Smooth muscle cell (in vitro differentiated cells): ENCODE measurements at regions not wholly inside any gene's neighbourhood (a gene's known extent, or its start where the extent isn't known, plus 50 kb on each side); places are given as distances from the start of the nearest gene placed in this dataset.

Experiments used
- DNase-seq: peaks from one replicate; lab custom pipeline; 2025; ENCODE audit not compliant: unreplicated experiment; lab: John Stamatoyannopoulos, UW
- H2AFZ ChIP-seq: fragments of 200-600 bp; sonication (generic); 2 replicates; pipeline ENCODE4 v1.6.0; 2016; ENCODE audit warnings: antibody characterized with exemption, low read depth, mild to moderate bottlenecking
- H3F3A ChIP-seq: fragments of 200-600 bp; sonication (generic); 2 replicates; pipeline ENCODE4 v1.6.0; 2017; ENCODE audit warnings: antibody characterized with exemption, low read depth
- H3K27ac ChIP-seq: fragments of 200-600 bp; sonication (generic); 2 replicates; pipeline ENCODE4 v1.5.1; 2016; ENCODE audit warnings: low read depth, mild to moderate bottlenecking
- H3K27me3 ChIP-seq: fragments of 200-600 bp; sonication (generic); 2 replicates; pipeline ENCODE4 v1.6.1; 2016; ENCODE audit warnings: low read depth, mild to moderate bottlenecking
- H3K36me3 ChIP-seq: fragments of 200-600 bp; sonication (generic); 2 replicates; pipeline ENCODE4 v1.5.1; 2016; ENCODE audit warnings: low read depth
- H3K4me1 ChIP-seq: fragments of 200-600 bp; sonication (generic); 2 replicates; pipeline ENCODE4 v1.5.1; 2016; ENCODE audit warnings: low read depth
- H3K4me2 ChIP-seq: fragments of 200-600 bp; sonication (generic); 2 replicates; pipeline ENCODE4 v1.6.0; 2016; ENCODE audit warnings: mild to moderate bottlenecking
- H3K4me3 ChIP-seq: fragments of 200-600 bp; sonication (generic); 2 replicates; pipeline ENCODE4 v1.5.1; 2016; ENCODE audit warnings: mild to moderate bottlenecking
- H3K79me2 ChIP-seq: fragments of 200-600 bp; sonication (generic); 2 replicates; pipeline ENCODE4 v1.6.0; 2016; ENCODE audit warnings: low read depth, mild to moderate bottlenecking
- H3K9ac ChIP-seq: fragments of 200-600 bp; sonication (generic); 2 replicates; pipeline ENCODE4 v1.6.0; 2016; ENCODE audit warnings: low read depth
- H3K9me3 ChIP-seq: fragments of 200-600 bp; sonication (generic); replicated peaks from 2 replicates; pipeline ENCODE4 v1.5.1; 2016; ENCODE audit warnings: low read depth
- H4K20me1 ChIP-seq: fragments of 200-600 bp; sonication (generic); 2 replicates; pipeline ENCODE4 v1.6.0; 2016; ENCODE audit warnings: low read depth
- CTCF ChIP-seq: fragments of 200-600 bp; sonication (generic); IDR thresholded peaks from 2 replicates; pipeline ENCODE4 v1.5.1; 2017; ENCODE audit warnings: borderline replicate concordance, mild to moderate bottlenecking, antibody characterized with exemption; ENCODE audit not compliant: insufficient read depth, poor library complexity, severe bottlenecking
- WGBS: methylation state at CpG from one replicate; pipeline ENCODE4 v1.1.7; 2016; ENCODE audit warnings: low lambda C conversion rate; 5-methylcytosine and 5-hydroxymethylcytosine counted together

GRCh38 chr6:147787417-147787816, 278.9 kb downstream of the SAMD5 start:
- Histone ChIP-seq H3F3A (no peaks in the 10 kb centered on the region), H3K4me1 (no peaks in the 10 kb centered on the region), H3K4me2 (no peak overlapping the region), H3K27me3 (no peaks in the 10 kb centered on the region), H3K9me3 (no peaks in the 10 kb centered on the region), H3K4me3 (no peak overlapping the region), H4K20me1 (no peaks in the 10 kb centered on the region), H3K79me2 (no peaks in the 10 kb centered on the region), H3K9ac (no peak overlapping the region), H2AFZ (no peak overlapping the region), H3K27ac (no peak overlapping the region), H3K36me3 (no peaks in the 10 kb centered on the region)
- TF ChIP-seq CTCF = no peak
- WGBS = 85% methylated on average over 2 of the region's 2 CpGs
- DNase-seq = no peak

- no peak for DNase-seq
- no peaks in the 10 kb centered on the region for H4K20me1 ChIP-seq
- H3K4me2 ChIP-seq = no peak overlapping the region
- 92% methylated on average over 4 of the region's 4 CpGs for WGBS
- no peak for TF ChIP-seq CTCF
- H3K79me2 ChIP-seq = no peaks in the 10 kb centered on the region
- H3K9me3 ChIP-seq = no peaks in the 10 kb centered on the region
- H3K27me3 ChIP-seq = no peaks in the 10 kb centered on the region
- H2AFZ ChIP-seq = no peak overlapping the region
- no peak overlapping the region for H3K9ac ChIP-seq
- H3K27ac ChIP-seq = no peak overlapping the region
- no peaks in the 10 kb centered on the region for H3K36me3 ChIP-seq
- H3K4me1 ChIP-seq = no peaks in the 10 kb centered on the region
- no peak overlapping the region for H3K4me3 ChIP-seq
- no peaks in the 10 kb centered on the region for H3F3A ChIP-seq
Measured at GRCh38 chr6:147789430-147789947, 281.0 kb downstream of the SAMD5 start.

GRCh38 chr6:147793871-147794643, 285.6 kb downstream of the SAMD5 start:
- no peak for DNase-seq
- H3K36me3 ChIP-seq = no peaks in the 10 kb centered on the region

More at GRCh38 chr6:147793871-147794643, 285.6 kb downstream of the SAMD5 start:
- H4K20me1 ChIP-seq = no peaks in the 10 kb centered on the region
- no peak overlapping the region for H3K4me2 ChIP-seq
- H3K27me3 ChIP-seq = no peaks in the 10 kb centered on the region
- no peak overlapping the region for H3K4me3 ChIP-seq
- no peak overlapping the region for H3K9ac ChIP-seq
- no peaks in the 10 kb centered on the region for H3K9me3 ChIP-seq
- H3F3A ChIP-seq = no peaks in the 10 kb centered on the region
- H2AFZ ChIP-seq = no peak overlapping the region
- 89% methylated on average over 2 of the region's 2 CpGs for WGBS
- no peak overlapping the region for H3K27ac ChIP-seq
- no peaks in the 10 kb centered on the region for H3K79me2 ChIP-seq
- H3K4me1 ChIP-seq = no peaks in the 10 kb centered on the region
- TF ChIP-seq CTCF = no peak
